Pancreas (tissue), 10 donors: ENCODE measurements at regions not wholly inside any gene's neighbourhood (a gene's known extent, or its start where the extent isn't known, plus 50 kb on each side); places are given as distances from the start of the nearest gene placed in this dataset.

Source experiments
- ATAC-seq, 4 donors: fragments of 200-7000 bp; cut with Tn5 transposase; one replicate each; pipeline versions ENCODE4 v1.8.0 to v1.9.1; 2020; ENCODE audit warnings: mild to moderate bottlenecking in 4 of 4, moderate library complexity in 4 of 4
- DNase-seq, 6 donors: peaks; one replicate each; pipeline ENCODE4 v3.0.0-alpha.2; 2020
- FAIRE-seq: peaks from 2 replicates; lab custom pipeline; 2012; peaks lifted over from hg19 to GRCh38; lab: Jason Lieb, UNC
- H3K27ac ChIP-seq, 4 donors: fragments of 200-600 bp; sonication (generic); 1 replicate in 3 of 4; 2 replicates in 1 of 4; pipeline versions ENCODE4 v1.5.0 to v1.8.0; 2020
- H3K27me3 ChIP-seq, 4 donors: fragments of 200-600 bp; one replicate each; pipeline ENCODE4 v1.8.0; 2021
- H3K36me3 ChIP-seq, 3 donors: fragments of 200-600 bp; sonication (generic) in 1 of 3; one replicate each; pipeline versions ENCODE4 v1.5.0 to v1.8.0; 2020 to 2021
- H3K4me1 ChIP-seq, 3 donors: fragments of 200-600 bp; one replicate each; pipeline ENCODE4 v1.8.0; 2021
- H3K4me3 ChIP-seq, 4 donors: fragments of 200-600 bp; sonication (generic) in 2 of 4; one replicate each; pipeline versions ENCODE4 v1.5.0 to v1.8.0; 2020 to 2021
- H3K9me3 ChIP-seq, 4 donors: fragments of 200-600 bp; one replicate each; pipeline ENCODE4 v1.8.0; 2021
- WGBS, 2 donors: extraction: QIAGEN DNeasy Blood & Tissue Kit; methylation state at CpG; one replicate each; pipeline ENCODE4 v1.1.7; 2013; 5-methylcytosine and 5-hydroxymethylcytosine counted together
- intact Hi-C, 3 donors: fragments of 100-400 bp; cut with DNase I; formaldehyde crosslinking; loops; one replicate each; pipeline versions ENCODE4 v1.11.1 to v1.14.2; 2022
- TF ChIP-seq, protein P1 (sequence below), 4 donors: fragments of 200-600 bp; sonication (generic) in 3 of 4; IDR thresholded peaks; one replicate each; pipeline versions ENCODE4 v1.5.0 to v1.8.0; 2021; ENCODE audit warnings: antibody characterized with exemption in 4 of 4
- donor health status: healthy with polysubstance abuse.
- donor health status: DM: no; HTN: no; CAD: no; lungs with moderate emphysema.
- donor health status: DM: no; HTN: no; CAD: no.
- donor health status: control.
- donor health status: control.
- donor health status: Bipolar disorder and iron deficiency.
- donor health status: DM: yes; HTN: yes; CAD: no.
- donor health status: DM: no; HTN: no; CAD: no.
- donor health status: DM: no; HTN: no; CAD: no.
- donor health status: DM: yes; HTN: yes; CAD: no.

DNA sequence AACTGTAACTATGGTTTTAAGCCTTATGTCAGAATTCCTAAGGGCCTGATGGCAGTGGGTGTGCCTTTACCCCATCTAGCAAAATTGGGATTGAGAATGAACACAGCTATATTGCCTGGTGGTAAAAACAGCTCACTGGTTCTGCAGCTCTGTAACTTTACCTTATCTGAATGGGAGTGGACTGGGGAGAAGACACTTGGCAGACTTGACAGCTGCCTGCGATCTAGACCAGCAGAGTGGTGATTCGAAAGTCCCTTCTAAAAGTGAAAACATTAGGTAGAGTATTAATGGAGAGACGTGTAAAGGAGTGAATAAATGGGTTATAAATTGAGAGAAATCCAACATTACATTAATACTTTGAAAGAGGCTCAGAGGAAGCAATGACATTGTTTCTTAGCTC is 289.1 kb upstream of the EDIL3 start:
- Histone ChIP-seq H3K9me3 (no peaks in the 10 kb centered on the region), H3K27me3 (no peaks in the 10 kb centered on the region), H3K4me3 (no peak overlapping the region), H3K27ac (no peak overlapping the region), H3K4me1 (no peaks in the 10 kb centered on the region), H3K36me3 (no peaks in the 10 kb centered on the region)
- no peak for FAIRE-seq
- ATAC-seq: no peak
- 60 to 62% methylated on average over 3 of the region's 3 CpGs for WGBS, 2 donors
- TF ChIP-seq, protein P1, sequence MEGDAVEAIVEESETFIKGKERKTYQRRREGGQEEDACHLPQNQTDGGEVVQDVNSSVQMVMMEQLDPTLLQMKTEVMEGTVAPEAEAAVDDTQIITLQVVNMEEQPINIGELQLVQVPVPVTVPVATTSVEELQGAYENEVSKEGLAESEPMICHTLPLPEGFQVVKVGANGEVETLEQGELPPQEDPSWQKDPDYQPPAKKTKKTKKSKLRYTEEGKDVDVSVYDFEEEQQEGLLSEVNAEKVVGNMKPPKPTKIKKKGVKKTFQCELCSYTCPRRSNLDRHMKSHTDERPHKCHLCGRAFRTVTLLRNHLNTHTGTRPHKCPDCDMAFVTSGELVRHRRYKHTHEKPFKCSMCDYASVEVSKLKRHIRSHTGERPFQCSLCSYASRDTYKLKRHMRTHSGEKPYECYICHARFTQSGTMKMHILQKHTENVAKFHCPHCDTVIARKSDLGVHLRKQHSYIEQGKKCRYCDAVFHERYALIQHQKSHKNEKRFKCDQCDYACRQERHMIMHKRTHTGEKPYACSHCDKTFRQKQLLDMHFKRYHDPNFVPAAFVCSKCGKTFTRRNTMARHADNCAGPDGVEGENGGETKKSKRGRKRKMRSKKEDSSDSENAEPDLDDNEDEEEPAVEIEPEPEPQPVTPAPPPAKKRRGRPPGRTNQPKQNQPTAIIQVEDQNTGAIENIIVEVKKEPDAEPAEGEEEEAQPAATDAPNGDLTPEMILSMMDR (IDR thresholded peaks at IDR 0.05): no peak
- intact Hi-C loops: no loop called here
- DNase-seq: no peak

DNA sequence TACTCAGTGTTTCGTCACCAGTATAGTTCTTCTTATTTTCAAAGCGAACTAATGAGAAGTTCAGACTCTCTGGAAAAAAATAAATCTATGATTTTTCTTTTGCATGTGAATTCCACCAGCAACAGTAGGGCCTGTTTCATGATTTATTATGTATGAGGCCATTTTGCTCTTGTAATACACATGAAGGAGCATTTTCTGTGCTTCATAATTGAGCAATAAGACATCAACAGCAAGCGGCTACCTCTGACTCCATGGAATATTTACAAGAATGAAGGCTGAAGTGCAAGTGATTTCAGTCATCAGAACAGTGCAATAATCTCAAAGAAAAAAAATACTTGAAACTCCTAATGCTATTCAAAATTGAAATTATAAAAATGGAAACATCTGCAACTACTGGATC is 282.9 kb upstream of the EDIL3 start:
- Histone ChIP-seq H3K27ac (no peak overlapping the region), H3K4me3 (no peak overlapping the region), H3K4me1 (no peaks in the 10 kb centered on the region), H3K27me3 (no peaks in the 10 kb centered on the region), H3K9me3 (no peaks in the 10 kb centered on the region), H3K36me3 (no peaks in the 10 kb centered on the region)
- 74 to 82% methylated on average over 3 of the region's 3 CpGs for WGBS, 2 donors
- intact Hi-C loops: no loop called here
- ATAC-seq: no peak
- FAIRE-seq: no peak
- TF ChIP-seq, protein P1 (IDR thresholded peaks at IDR 0.05): no peak
- no peak for DNase-seq

DNA sequence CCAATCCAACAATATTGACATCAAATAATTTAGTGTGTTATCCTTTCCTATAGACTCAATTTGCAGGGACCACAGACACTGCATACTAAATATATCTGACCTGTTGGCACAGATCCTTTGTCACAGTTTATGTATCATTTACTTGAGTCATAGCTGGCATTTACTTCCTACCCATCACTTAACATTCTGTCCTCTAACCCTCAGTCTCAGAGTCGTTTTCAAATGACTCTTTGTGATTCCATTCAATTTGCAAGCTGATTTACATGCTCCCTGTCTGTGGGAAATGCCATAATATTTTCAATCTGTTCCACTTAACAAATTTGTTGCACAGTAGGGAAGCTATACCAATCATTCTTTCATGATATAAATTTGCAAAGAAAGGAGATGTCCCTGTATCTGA is 265.7 kb upstream of the EDIL3 start:
- H3K9me3 ChIP-seq: no peaks in the 10 kb centered on the region
- FAIRE-seq (no peak), ATAC-seq (no peak), DNase-seq (no peak)
- WGBS, 2 donors: 5 to 18% methylated on average over 1 of the region's 1 CpG
- H3K27me3 ChIP-seq: no peaks in the 10 kb centered on the region
- TF ChIP-seq, protein P1 (IDR thresholded peaks at IDR 0.05): no peak
- H3K4me1 ChIP-seq: no peaks in the 10 kb centered on the region
- intact Hi-C loops: no loop called here
- no peak overlapping the region for H3K27ac ChIP-seq
- no peak overlapping the region for H3K4me3 ChIP-seq
- no peaks in the 10 kb centered on the region for H3K36me3 ChIP-seq

DNA sequence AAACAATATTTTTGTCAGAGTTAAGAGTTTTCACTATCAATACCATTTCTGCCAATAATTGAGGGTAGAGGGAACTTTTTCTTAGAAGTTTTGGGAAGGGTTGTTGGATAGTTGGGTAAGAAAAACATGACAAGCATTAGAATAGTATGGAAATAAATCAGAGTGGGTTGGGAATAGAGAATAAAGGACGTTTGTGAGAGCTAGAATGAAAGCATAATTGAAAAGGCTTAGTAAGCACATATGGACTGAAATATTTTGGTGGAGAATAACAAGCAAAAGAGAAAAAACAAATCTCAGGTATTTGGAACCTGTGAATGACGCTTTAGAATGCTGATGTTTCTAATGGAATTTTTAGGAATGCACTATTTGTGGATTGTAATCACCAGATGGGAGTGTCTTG is 262.9 kb upstream of the EDIL3 start:
- FAIRE-seq (no peak), ATAC-seq (no peak), DNase-seq (no peak)
- TF ChIP-seq, protein P1 (IDR thresholded peaks at IDR 0.05): no peak
- H3K4me1 ChIP-seq: no peaks in the 10 kb centered on the region
- WGBS, 2 donors: 40 to 48% methylated on average over 2 of the region's 2 CpGs
- H3K27me3 ChIP-seq: no peaks in the 10 kb centered on the region
- H3K4me3 ChIP-seq: no peak overlapping the region
- intact Hi-C loops: no loop called here
- H3K36me3 ChIP-seq: no peaks in the 10 kb centered on the region
- H3K27ac ChIP-seq: no peak overlapping the region
- H3K9me3 ChIP-seq: no peaks in the 10 kb centered on the region

DNA sequence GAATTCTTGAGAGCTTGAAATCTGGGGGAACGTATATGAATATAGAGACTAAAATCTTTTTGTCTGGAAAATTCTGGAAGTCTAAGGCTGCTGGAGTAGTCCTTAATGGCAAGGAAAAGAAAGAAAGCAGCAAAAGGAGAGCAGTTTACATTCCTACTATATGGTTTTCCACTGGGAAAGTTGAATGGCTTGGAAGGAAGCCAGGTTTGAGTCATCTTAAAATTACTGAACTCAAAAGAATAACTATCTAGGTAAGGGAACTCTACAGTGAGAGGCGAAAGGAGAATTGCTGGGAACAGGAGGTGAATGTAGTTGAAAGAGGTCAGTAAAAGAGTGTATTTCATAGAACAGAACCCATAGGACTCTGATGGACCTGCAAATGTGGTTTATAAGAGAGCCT is 258.1 kb upstream of the EDIL3 start:
- FAIRE-seq (no peak), DNase-seq (no peak), ATAC-seq (no peak)
- no peaks in the 10 kb centered on the region for H3K27me3 ChIP-seq
- no peaks in the 10 kb centered on the region for H3K9me3 ChIP-seq
- H3K36me3 ChIP-seq: no peaks in the 10 kb centered on the region
- TF ChIP-seq, protein P1 (IDR thresholded peaks at IDR 0.05): no peak
- no peak overlapping the region for H3K27ac ChIP-seq
- WGBS, 2 donors: 64 to 73% methylated on average over 2 of the region's 2 CpGs
- H3K4me3 ChIP-seq: no peak overlapping the region
- intact Hi-C loops: no loop called here
- no peaks in the 10 kb centered on the region for H3K4me1 ChIP-seq
